Smooth muscle cell (in vitro differentiated cells): ENCODE measurements at regions not wholly inside any gene's neighbourhood (a gene's known extent, or its start where the extent isn't known, plus 50 kb on each side); places are given as distances from the start of the nearest gene placed in this dataset.

Source experiments
- DNase-seq: peaks from one replicate; lab custom pipeline; 2025; ENCODE audit not compliant: unreplicated experiment; lab: John Stamatoyannopoulos, UW
- H2AFZ ChIP-seq: fragments of 200-600 bp; sonication (generic); 2 replicates; pipeline ENCODE4 v1.6.0; 2016; ENCODE audit warnings: antibody characterized with exemption, low read depth, mild to moderate bottlenecking
- H3F3A ChIP-seq: fragments of 200-600 bp; sonication (generic); 2 replicates; pipeline ENCODE4 v1.6.0; 2017; ENCODE audit warnings: antibody characterized with exemption, low read depth
- H3K27ac ChIP-seq: fragments of 200-600 bp; sonication (generic); 2 replicates; pipeline ENCODE4 v1.5.1; 2016; ENCODE audit warnings: low read depth, mild to moderate bottlenecking
- H3K27me3 ChIP-seq: fragments of 200-600 bp; sonication (generic); 2 replicates; pipeline ENCODE4 v1.6.1; 2016; ENCODE audit warnings: low read depth, mild to moderate bottlenecking
- H3K36me3 ChIP-seq: fragments of 200-600 bp; sonication (generic); 2 replicates; pipeline ENCODE4 v1.5.1; 2016; ENCODE audit warnings: low read depth
- H3K4me1 ChIP-seq: fragments of 200-600 bp; sonication (generic); 2 replicates; pipeline ENCODE4 v1.5.1; 2016; ENCODE audit warnings: low read depth
- H3K4me2 ChIP-seq: fragments of 200-600 bp; sonication (generic); 2 replicates; pipeline ENCODE4 v1.6.0; 2016; ENCODE audit warnings: mild to moderate bottlenecking
- H3K4me3 ChIP-seq: fragments of 200-600 bp; sonication (generic); 2 replicates; pipeline ENCODE4 v1.5.1; 2016; ENCODE audit warnings: mild to moderate bottlenecking
- H3K79me2 ChIP-seq: fragments of 200-600 bp; sonication (generic); 2 replicates; pipeline ENCODE4 v1.6.0; 2016; ENCODE audit warnings: low read depth, mild to moderate bottlenecking
- H3K9ac ChIP-seq: fragments of 200-600 bp; sonication (generic); 2 replicates; pipeline ENCODE4 v1.6.0; 2016; ENCODE audit warnings: low read depth
- H3K9me3 ChIP-seq: fragments of 200-600 bp; sonication (generic); replicated peaks from 2 replicates; pipeline ENCODE4 v1.5.1; 2016; ENCODE audit warnings: low read depth
- H4K20me1 ChIP-seq: fragments of 200-600 bp; sonication (generic); 2 replicates; pipeline ENCODE4 v1.6.0; 2016; ENCODE audit warnings: low read depth
- WGBS: methylation state at CpG from one replicate; pipeline ENCODE4 v1.1.7; 2016; ENCODE audit warnings: low lambda C conversion rate; 5-methylcytosine and 5-hydroxymethylcytosine counted together
- TF ChIP-seq, protein P1 (sequence below): fragments of 200-600 bp; sonication (generic); IDR thresholded peaks from 2 replicates; pipeline ENCODE4 v1.5.1; 2017; ENCODE audit warnings: borderline replicate concordance, mild to moderate bottlenecking, antibody characterized with exemption; ENCODE audit not compliant: insufficient read depth, poor library complexity, severe bottlenecking

DNA sequence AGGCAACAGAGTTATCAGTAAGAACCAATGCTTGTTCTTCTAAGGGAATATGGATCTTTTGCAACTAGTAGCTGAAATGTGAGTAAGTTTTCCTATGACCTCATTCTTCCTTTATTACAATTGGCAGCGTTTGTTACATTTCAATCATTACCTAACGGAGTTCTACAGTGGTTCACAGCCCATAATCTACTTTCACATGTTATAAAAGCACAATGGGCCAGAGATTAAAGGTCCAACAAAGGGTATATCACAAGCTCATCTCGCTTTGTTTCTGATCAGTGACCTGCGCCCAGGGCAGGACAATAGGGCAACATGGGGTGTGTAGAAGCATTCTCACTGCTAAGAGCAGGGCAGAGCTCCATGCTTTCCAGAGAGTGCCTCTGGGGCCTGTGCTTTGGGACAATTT, 279.9 kb upstream of the DYNLRB2 start:
- no peak for DNase-seq
- Histone ChIP-seq H3K27ac (no peak overlapping the region), H3K79me2 (no peaks in the 10 kb centered on the region), H3K4me3 (no peak overlapping the region), H3K9me3 (no peaks in the 10 kb centered on the region), H3K27me3 (no peaks in the 10 kb centered on the region), H2AFZ (no peak overlapping the region), H3K36me3 (no peaks in the 10 kb centered on the region), H3F3A (no peaks in the 10 kb centered on the region), H4K20me1 (no peaks in the 10 kb centered on the region), H3K4me2 (no peak overlapping the region), H3K9ac (no peak overlapping the region), H3K4me1 (peaks cover 6% of the 10 kb centered on the region)
- WGBS, result 87% methylated on average over 4 of the region's 4 CpGs
- TF ChIP-seq, protein P1, sequence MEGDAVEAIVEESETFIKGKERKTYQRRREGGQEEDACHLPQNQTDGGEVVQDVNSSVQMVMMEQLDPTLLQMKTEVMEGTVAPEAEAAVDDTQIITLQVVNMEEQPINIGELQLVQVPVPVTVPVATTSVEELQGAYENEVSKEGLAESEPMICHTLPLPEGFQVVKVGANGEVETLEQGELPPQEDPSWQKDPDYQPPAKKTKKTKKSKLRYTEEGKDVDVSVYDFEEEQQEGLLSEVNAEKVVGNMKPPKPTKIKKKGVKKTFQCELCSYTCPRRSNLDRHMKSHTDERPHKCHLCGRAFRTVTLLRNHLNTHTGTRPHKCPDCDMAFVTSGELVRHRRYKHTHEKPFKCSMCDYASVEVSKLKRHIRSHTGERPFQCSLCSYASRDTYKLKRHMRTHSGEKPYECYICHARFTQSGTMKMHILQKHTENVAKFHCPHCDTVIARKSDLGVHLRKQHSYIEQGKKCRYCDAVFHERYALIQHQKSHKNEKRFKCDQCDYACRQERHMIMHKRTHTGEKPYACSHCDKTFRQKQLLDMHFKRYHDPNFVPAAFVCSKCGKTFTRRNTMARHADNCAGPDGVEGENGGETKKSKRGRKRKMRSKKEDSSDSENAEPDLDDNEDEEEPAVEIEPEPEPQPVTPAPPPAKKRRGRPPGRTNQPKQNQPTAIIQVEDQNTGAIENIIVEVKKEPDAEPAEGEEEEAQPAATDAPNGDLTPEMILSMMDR, result no peak

DNA sequence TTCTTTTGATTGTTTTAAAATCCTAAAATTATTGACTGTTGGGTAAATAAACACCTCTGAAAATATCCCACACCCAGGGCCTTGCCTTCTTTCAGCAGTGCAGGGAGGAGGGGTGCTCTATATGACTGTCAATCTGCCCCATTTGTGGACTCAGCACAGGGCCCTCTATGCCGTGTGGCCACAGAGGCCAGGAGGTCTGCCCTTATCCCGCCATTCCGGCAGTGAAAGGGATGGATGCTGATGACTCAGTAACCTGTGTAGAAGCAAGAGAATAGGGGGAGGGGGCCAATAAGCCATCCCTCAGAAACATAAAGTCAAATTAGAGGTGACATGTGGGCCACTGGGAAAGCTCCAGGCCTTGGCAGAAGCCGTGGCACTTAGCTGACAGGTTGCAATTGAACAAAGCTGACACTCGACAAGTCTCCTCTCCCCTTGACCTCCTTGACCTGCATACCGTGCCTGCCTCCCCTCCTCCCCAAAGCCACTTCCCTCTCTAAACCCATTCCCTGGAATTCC, 281.4 kb upstream of the DYNLRB2 start:
- Histone ChIP-seq H3K27ac (no peak overlapping the region), H3K27me3 (no peaks in the 10 kb centered on the region), H3K36me3 (no peaks in the 10 kb centered on the region), H2AFZ (no peak overlapping the region), H3K4me1 (peaks cover 6% of the 10 kb centered on the region), H3F3A (no peaks in the 10 kb centered on the region), H3K9ac (no peak overlapping the region), H3K4me2 (no peak overlapping the region), H4K20me1 (no peaks in the 10 kb centered on the region), H3K79me2 (no peaks in the 10 kb centered on the region), H3K4me3 (no peak overlapping the region), H3K9me3 (no peaks in the 10 kb centered on the region)
- no peak for DNase-seq
- TF ChIP-seq, protein P1, result no peak
- WGBS, result 89% methylated on average over 5 of the region's 6 CpGs

- Histone ChIP-seq H4K20me1 (no peaks in the 10 kb centered on the region), H3K4me2 (no peak overlapping the region), H3K27ac (no peak overlapping the region), H3K4me3 (no peak overlapping the region), H3K9ac (no peak overlapping the region), H2AFZ (no peak overlapping the region), H3K36me3 (no peaks in the 10 kb centered on the region), H3K27me3 (no peaks in the 10 kb centered on the region), H3F3A (no peaks in the 10 kb centered on the region), H3K9me3 (no peaks in the 10 kb centered on the region), H3K4me1 (peaks cover 6% of the 10 kb centered on the region), H3K79me2 (no peaks in the 10 kb centered on the region)
- 88% methylated on average over 3 of the region's 3 CpGs for WGBS
- TF ChIP-seq, protein P1, result no peak
- no peak for DNase-seq
Observed at GRCh38 chr16:80258407-80258806, 282.4 kb upstream of the DYNLRB2 start.

GRCh38 chr16:80254970-80255369, 285.8 kb upstream of the DYNLRB2 start:
- H2AFZ ChIP-seq, result no peak overlapping the region
- no peak overlapping the region for H3K4me2 ChIP-seq
- TF ChIP-seq, protein P1, result no peak
- no peaks in the 10 kb centered on the region for H3K9me3 ChIP-seq
- DNase-seq, result no peak
- H3F3A ChIP-seq, result no peaks in the 10 kb centered on the region
- H3K27ac ChIP-seq, result no peak overlapping the region
- H3K36me3 ChIP-seq, result no peaks in the 10 kb centered on the region
- H3K79me2 ChIP-seq, result no peaks in the 10 kb centered on the region
- H3K9ac ChIP-seq, result no peak overlapping the region
- H3K27me3 ChIP-seq, result no peaks in the 10 kb centered on the region
- no peak overlapping the region for H3K4me3 ChIP-seq
- no peaks in the 10 kb centered on the region for H3K4me1 ChIP-seq
- 86% methylated on average over 4 of the region's 4 CpGs for WGBS
- no peaks in the 10 kb centered on the region for H4K20me1 ChIP-seq
